Natural killer cell (primary cell): ENCODE measurements at regions not wholly inside any gene's neighbourhood (a gene's known extent, or its start where the extent isn't known, plus 50 kb on each side); places are given as distances from the start of the nearest gene placed in this dataset.
A peak's percentile ranks its signal among the peaks of the same experiment; 100 is the strongest.

ENCODE experiments used
- ATAC-seq, 3 donors: fragments of 150-1000 bp in 2 of 3; fragments of 200-7000 bp in 1 of 3; cut with Tn5 transposase; 1 replicate in 1 of 3; 2 replicates in 2 of 3; pipeline ENCODE4 v1.10.0; 2021; ENCODE audit warnings: mild to moderate bottlenecking in 2 of 3, moderate library complexity in 2 of 3
- DNase-seq, 2 donors: peaks; one replicate each; pipeline versions ENCODE4 v3.0.0 to v3.0.0-alpha.2; 2013 to 2021; ENCODE audit warnings: mixed read lengths in 1 of 2
- H3K27ac ChIP-seq: one replicate; pipeline ENCODE4 v1.5.1; 2013; ENCODE audit warnings: mild to moderate bottlenecking, low read length
- H3K27me3 ChIP-seq: one replicate; pipeline ENCODE4 v1.6.1; 2013; ENCODE audit warnings: low read length; ENCODE audit not compliant: control insufficient read depth, insufficient read depth
- H3K36me3 ChIP-seq: one replicate; pipeline ENCODE4 v1.6.1; 2013; ENCODE audit warnings: low read length; ENCODE audit not compliant: control insufficient read depth, insufficient read depth
- H3K4me1 ChIP-seq: one replicate; pipeline ENCODE4 v1.6.1; 2013; ENCODE audit warnings: low read length; ENCODE audit not compliant: control insufficient read depth, insufficient read depth
- H3K4me3 ChIP-seq: one replicate; pipeline ENCODE4 v1.5.1; 2013; ENCODE audit warnings: low read length
- H3K9me3 ChIP-seq: one replicate; pipeline ENCODE4 v1.6.1; 2013; ENCODE audit warnings: low read length; ENCODE audit not compliant: control insufficient read depth, insufficient read depth
- H3K27ac Mint-ChIP-seq, 2 donors: one replicate each; pipeline ENCODE4 v1.8.0; 2022; ENCODE audit warnings: mild to moderate bottlenecking in 2 of 2, mixed read lengths in 2 of 2, moderate library complexity in 1 of 2
- H3K27me3 Mint-ChIP-seq, 2 donors: one replicate each; pipeline ENCODE4 v1.8.0; 2022; ENCODE audit warnings: low read depth in 2 of 2, mixed read lengths in 2 of 2
- H3K36me3 Mint-ChIP-seq: one replicate; pipeline ENCODE4 v1.8.0; 2022; ENCODE audit warnings: mixed read lengths
- H3K4me1 Mint-ChIP-seq, 2 donors: one replicate each; pipeline ENCODE4 v1.8.0; 2022; ENCODE audit warnings: mixed read lengths in 2 of 2
- H3K4me3 Mint-ChIP-seq: one replicate; pipeline ENCODE4 v1.8.0; 2022; ENCODE audit warnings: mild to moderate bottlenecking, moderate library complexity, mixed read lengths
- H3K9me3 Mint-ChIP-seq, 2 donors: one replicate each; pipeline ENCODE4 v1.8.0; 2022; ENCODE audit warnings: mixed read lengths in 2 of 2
- CTCF ChIP-seq: fragments of 200-600 bp; IDR thresholded peaks from one replicate; pipeline ENCODE4 v1.8.0; 2022; ENCODE audit warnings: antibody characterized with exemption
- WGBS: methylation state at CpG from one replicate; pipeline ENCODE4 v1.1.7; 2013; ENCODE audit warnings: missing lambda C conversion rate; ENCODE audit not compliant: insufficient coverage; 5-methylcytosine and 5-hydroxymethylcytosine counted together
- intact Hi-C: fragments of 100-400 bp; cut with micrococcal nuclease; formaldehyde crosslinking; loops from one replicate; pipeline ENCODE4 v1.14.2; 2022

GRCh38 chr5:159422361-159422760 lies 92.1 kb upstream of the IL12B start:
- DNase-seq, result no peak
- no peak overlapping the region for H3K4me3 ChIP-seq
- Mint-ChIP-seq H3K4me3 (no peak overlapping the region), H3K36me3 (no peaks in the 10 kb centered on the region), H3K9me3 (no peaks in the 10 kb centered on the region), H3K27me3 (no peaks in the 10 kb centered on the region), H3K27ac (no peak overlapping the region), H3K4me1 (peaks cover 22 to 28% of the 10 kb centered on the region in 2 donors)
- intact Hi-C loops, result no loop called here
- no peaks in the 10 kb centered on the region for H3K27me3 ChIP-seq
- H3K4me1 ChIP-seq, result peaks cover 12% of the 10 kb centered on the region
- TF ChIP-seq CTCF, result no peak
- H3K9me3 ChIP-seq, result no peaks in the 10 kb centered on the region
- 94% methylated on average over 3 of the region's 4 CpGs for WGBS
- no peaks in the 10 kb centered on the region for H3K36me3 ChIP-seq
- no peak for ATAC-seq
- no peak overlapping the region for H3K27ac ChIP-seq

- no peaks in the 10 kb centered on the region for H3K27me3 ChIP-seq
- peaks cover 27 to 33% of the 10 kb centered on the region in 2 donors for H3K4me1 Mint-ChIP-seq
- H3K4me3 ChIP-seq, result no peak overlapping the region
- H3K4me1 ChIP-seq, result peaks cover 17% of the 10 kb centered on the region
- 100% methylated on average over 2 of the region's 2 CpGs for WGBS
- H3K27ac ChIP-seq, result no peak overlapping the region
- intact Hi-C loops, result no loop called here
- ATAC-seq (no peak), DNase-seq (no peak)
- H3K36me3 Mint-ChIP-seq, result no peaks in the 10 kb centered on the region
- H3K9me3 ChIP-seq, result no peaks in the 10 kb centered on the region
- no peak overlapping the region for H3K27ac Mint-ChIP-seq
- TF ChIP-seq CTCF, result no peak
- H3K9me3 Mint-ChIP-seq, result no peaks in the 10 kb centered on the region
- H3K36me3 ChIP-seq, result no peaks in the 10 kb centered on the region
- no peak overlapping the region for H3K4me3 Mint-ChIP-seq
- H3K27me3 Mint-ChIP-seq, result no peaks in the 10 kb centered on the region
Measured at GRCh38 chr5:159422910-159423309, 92.6 kb upstream of the IL12B start.

- ATAC-seq, result no peak
- Histone ChIP-seq H3K27ac (no peak overlapping the region), H3K4me3 (no peak overlapping the region), H3K4me1 (peaks cover 25% of the 10 kb centered on the region), H3K27me3 (no peaks in the 10 kb centered on the region), H3K36me3 (no peaks in the 10 kb centered on the region), H3K9me3 (no peaks in the 10 kb centered on the region)
- no peak overlapping the region for H3K4me3 Mint-ChIP-seq
- no peaks in the 10 kb centered on the region for H3K9me3 Mint-ChIP-seq
- H3K27me3 Mint-ChIP-seq, result no peaks in the 10 kb centered on the region
- no peak overlapping the region for H3K27ac Mint-ChIP-seq
- peaks cover 37 to 38% of the 10 kb centered on the region in 2 donors for H3K4me1 Mint-ChIP-seq
- intact Hi-C loops, result no loop called here
- DNase-seq, result no peak
- no peak for TF ChIP-seq CTCF
- WGBS, result 86% methylated on average over 6 of the region's 6 CpGs
- no peaks in the 10 kb centered on the region for H3K36me3 Mint-ChIP-seq
Measured at GRCh38 chr5:159424123-159424522, 93.8 kb upstream of the IL12B start.

GRCh38 chr5:159426694-159427093 lies 96.4 kb upstream of the IL12B start:
- peak overlapping the region; percentile 60 for H3K4me3 Mint-ChIP-seq
- ATAC-seq (no peak), DNase-seq (no peak)
- TF ChIP-seq CTCF, result no peak
- Histone ChIP-seq H3K9me3 (no peaks in the 10 kb centered on the region), H3K4me3 (no peak overlapping the region), H3K27me3 (no peaks in the 10 kb centered on the region), H3K4me1 (peaks cover 32% of the 10 kb centered on the region), H3K36me3 (no peaks in the 10 kb centered on the region), H3K27ac (peak overlapping the region; percentile 63)
- peaks cover 46 to 55% of the 10 kb centered on the region in 2 donors for H3K4me1 Mint-ChIP-seq
- intact Hi-C loops, result no loop called here
- H3K9me3 Mint-ChIP-seq, result no peaks in the 10 kb centered on the region
- WGBS, result 67% methylated on average over 2 of the region's 3 CpGs
- H3K27me3 Mint-ChIP-seq, result no peaks in the 10 kb centered on the region
- peak overlapping the region; percentile 64 to 88 for H3K27ac Mint-ChIP-seq
- H3K36me3 Mint-ChIP-seq, result no peaks in the 10 kb centered on the region
